ENCODE measurements at regions not wholly inside any gene's neighbourhood (a gene's known extent, or its start where the extent isn't known, plus 50 kb on each side); places are given as distances from the start of the nearest gene placed in this dataset.

DNA sequence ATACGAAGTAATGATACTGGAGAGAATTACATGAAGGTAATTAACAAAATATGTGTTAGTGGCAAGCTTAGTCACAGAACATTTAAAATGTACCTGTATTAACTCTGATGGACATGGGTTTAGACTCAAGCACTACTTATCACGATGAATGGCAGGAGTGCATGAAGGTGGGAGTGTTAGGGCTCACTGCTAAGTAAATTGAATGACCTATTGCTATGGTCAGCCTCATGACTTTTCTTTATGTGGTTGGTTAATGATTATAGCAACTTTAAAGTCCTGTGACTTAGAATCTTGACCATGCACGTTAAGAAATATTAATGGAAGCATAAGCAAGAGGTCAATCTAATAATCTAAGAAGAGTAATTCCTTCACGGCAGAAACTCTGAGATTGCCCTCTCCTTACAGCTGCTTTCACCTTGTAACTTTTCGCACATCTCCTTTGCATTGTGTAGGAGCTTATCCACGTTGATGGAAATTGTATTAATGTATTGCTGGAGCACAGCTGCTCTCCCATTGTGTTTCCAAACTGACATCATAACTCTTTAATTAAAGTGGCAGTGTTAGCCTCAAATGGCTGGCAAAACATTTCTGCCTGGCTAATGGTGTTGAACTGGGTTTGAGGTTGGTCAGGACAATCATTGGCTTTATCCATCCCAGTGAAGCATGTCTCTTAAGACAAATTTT is 114.5 kb downstream of the RXFP2 start:
- Mint-ChIP-seq H3K27ac (no peak overlapping the region), H3K4me1 (peaks cover 0 to 27% of the 10 kb centered on the region in 2 donors), H3K4me3 (no peak overlapping the region), H3K9me3 (no peaks in the 10 kb centered on the region), H3K27me3 (ENCODE audit: low read depth in 2 of 2) (no peaks in the 10 kb centered on the region), H3K36me3 (no peaks in the 10 kb centered on the region)
- no peaks in the 10 kb centered on the region for H3K4me1 ChIP-seq (ENCODE audit: control insufficient read depth, insufficient read depth, low read length)
- ATAC-seq: no peak
- TF ChIP-seq, protein P1, sequence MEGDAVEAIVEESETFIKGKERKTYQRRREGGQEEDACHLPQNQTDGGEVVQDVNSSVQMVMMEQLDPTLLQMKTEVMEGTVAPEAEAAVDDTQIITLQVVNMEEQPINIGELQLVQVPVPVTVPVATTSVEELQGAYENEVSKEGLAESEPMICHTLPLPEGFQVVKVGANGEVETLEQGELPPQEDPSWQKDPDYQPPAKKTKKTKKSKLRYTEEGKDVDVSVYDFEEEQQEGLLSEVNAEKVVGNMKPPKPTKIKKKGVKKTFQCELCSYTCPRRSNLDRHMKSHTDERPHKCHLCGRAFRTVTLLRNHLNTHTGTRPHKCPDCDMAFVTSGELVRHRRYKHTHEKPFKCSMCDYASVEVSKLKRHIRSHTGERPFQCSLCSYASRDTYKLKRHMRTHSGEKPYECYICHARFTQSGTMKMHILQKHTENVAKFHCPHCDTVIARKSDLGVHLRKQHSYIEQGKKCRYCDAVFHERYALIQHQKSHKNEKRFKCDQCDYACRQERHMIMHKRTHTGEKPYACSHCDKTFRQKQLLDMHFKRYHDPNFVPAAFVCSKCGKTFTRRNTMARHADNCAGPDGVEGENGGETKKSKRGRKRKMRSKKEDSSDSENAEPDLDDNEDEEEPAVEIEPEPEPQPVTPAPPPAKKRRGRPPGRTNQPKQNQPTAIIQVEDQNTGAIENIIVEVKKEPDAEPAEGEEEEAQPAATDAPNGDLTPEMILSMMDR (IDR thresholded peaks at IDR 0.05): no peak
- H3K36me3 ChIP-seq (ENCODE audit: control insufficient read depth, insufficient read depth, low read length): no peaks in the 10 kb centered on the region
- H3K9me3 ChIP-seq (ENCODE audit: control insufficient read depth, insufficient read depth, low read length): no peaks in the 10 kb centered on the region
- intact Hi-C loops (cut with micrococcal nuclease): no loop called here
- H3K4me3 ChIP-seq (ENCODE audit: low read length): no peak overlapping the region
- 96% methylated on average over 3 of the region's 6 CpGs for WGBS (ENCODE audit: insufficient coverage)
- H3K27ac ChIP-seq (ENCODE audit: low read length): no peak overlapping the region
- no peaks in the 10 kb centered on the region for H3K27me3 ChIP-seq (ENCODE audit: control insufficient read depth, insufficient read depth, low read length)
- DNase-seq: no peak

DNA sequence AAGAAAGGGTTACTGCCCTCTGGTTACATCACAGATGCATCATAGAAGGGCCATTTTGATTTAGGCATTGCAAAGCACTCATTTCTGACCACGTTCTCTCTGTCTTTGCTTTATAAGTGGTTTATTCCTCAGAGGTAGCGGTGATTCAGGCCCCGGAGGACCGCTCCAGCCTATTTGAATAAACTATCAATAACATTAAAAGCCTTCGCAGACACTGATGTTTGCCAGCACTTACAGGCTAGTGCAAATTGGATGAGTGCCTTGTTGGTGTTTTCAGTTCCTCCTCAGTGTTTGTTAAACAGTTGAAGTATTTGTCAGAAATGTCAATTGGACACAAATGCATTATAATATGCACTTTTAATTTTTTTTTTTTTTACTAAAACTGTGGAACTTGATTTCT is 120.2 kb downstream of the RXFP2 start:
- Histone ChIP-seq H3K36me3 (ENCODE audit: control insufficient read depth, insufficient read depth, low read length) (no peaks in the 10 kb centered on the region), H3K27me3 (ENCODE audit: control insufficient read depth, insufficient read depth, low read length) (no peaks in the 10 kb centered on the region), H3K4me3 (ENCODE audit: low read length) (no peak overlapping the region), H3K4me1 (ENCODE audit: control insufficient read depth, insufficient read depth, low read length) (no peaks in the 10 kb centered on the region), H3K27ac (ENCODE audit: low read length) (no peak overlapping the region), H3K9me3 (ENCODE audit: control insufficient read depth, insufficient read depth, low read length) (no peaks in the 10 kb centered on the region)
- intact Hi-C loops (cut with micrococcal nuclease): no loop called here
- H3K4me1 Mint-ChIP-seq: peaks cover 4 to 11% of the 10 kb centered on the region in 2 donors
- TF ChIP-seq, protein P1 (IDR thresholded peaks at IDR 0.05): no peak
- no peak for ATAC-seq
- H3K27ac Mint-ChIP-seq: no peak overlapping the region
- 54% methylated on average over 2 of the region's 5 CpGs for WGBS (ENCODE audit: insufficient coverage)
- H3K9me3 Mint-ChIP-seq: no peaks in the 10 kb centered on the region
- H3K27me3 Mint-ChIP-seq (ENCODE audit: low read depth in 2 of 2): no peaks in the 10 kb centered on the region
- no peak overlapping the region for H3K4me3 Mint-ChIP-seq
- no peak for DNase-seq
- H3K36me3 Mint-ChIP-seq: no peaks in the 10 kb centered on the region

DNA sequence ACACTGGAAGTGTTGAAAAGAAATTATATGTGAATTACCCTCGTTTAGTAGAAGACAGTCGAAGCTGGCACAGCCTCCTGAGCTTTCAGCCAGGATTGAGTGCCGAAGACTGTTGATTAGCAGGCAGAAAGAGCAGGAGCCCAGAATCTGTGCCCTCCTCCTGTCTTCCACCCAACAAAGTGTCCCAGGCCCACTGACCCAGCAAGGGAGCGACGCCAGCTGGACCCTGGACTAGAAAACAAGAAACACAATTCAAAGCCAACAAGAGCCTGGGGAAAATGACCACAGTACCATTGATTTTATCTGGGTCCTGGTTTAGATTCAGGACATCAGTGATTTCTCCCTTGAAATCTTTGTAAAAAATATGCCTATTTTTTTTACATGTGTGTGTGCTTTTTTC is 120.7 kb downstream of the RXFP2 start:
- Mint-ChIP-seq H3K36me3 (no peaks in the 10 kb centered on the region), H3K4me1 (peaks cover 8 to 15% of the 10 kb centered on the region in 2 donors), H3K27ac (no peak overlapping the region), H3K27me3 (ENCODE audit: low read depth in 2 of 2) (no peaks in the 10 kb centered on the region), H3K4me3 (no peak overlapping the region), H3K9me3 (no peaks in the 10 kb centered on the region)
- Histone ChIP-seq H3K4me1 (ENCODE audit: control insufficient read depth, insufficient read depth, low read length) (no peaks in the 10 kb centered on the region), H3K27ac (ENCODE audit: low read length) (no peak overlapping the region), H3K4me3 (ENCODE audit: low read length) (no peak overlapping the region), H3K27me3 (ENCODE audit: control insufficient read depth, insufficient read depth, low read length) (no peaks in the 10 kb centered on the region), H3K9me3 (ENCODE audit: control insufficient read depth, insufficient read depth, low read length) (no peaks in the 10 kb centered on the region), H3K36me3 (ENCODE audit: control insufficient read depth, insufficient read depth, low read length) (no peaks in the 10 kb centered on the region)
- ATAC-seq (no peak), DNase-seq (no peak)
- intact Hi-C loops (cut with micrococcal nuclease): no loop called here
- 90% methylated on average over 5 of the region's 5 CpGs for WGBS (ENCODE audit: insufficient coverage)
- TF ChIP-seq, protein P1 (IDR thresholded peaks at IDR 0.05): no peak

DNA sequence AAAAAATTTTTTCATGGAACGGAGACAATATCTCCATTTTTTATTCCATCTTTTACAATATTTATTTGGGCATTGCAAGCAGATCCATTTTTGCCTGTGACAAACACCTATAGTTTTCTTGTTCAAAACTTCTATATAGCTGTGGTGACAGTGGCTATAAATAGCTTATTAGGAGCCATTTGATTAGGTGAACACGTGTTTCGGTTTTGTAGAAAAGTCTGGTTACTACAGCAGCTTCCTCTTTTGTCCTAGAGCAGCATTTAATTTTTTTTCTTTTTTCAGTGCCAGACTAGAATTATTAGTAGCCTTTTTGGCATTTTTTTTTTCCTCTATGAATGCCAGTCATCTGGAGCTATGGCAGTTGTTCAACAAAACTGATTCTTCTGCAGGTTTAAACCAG is 123.5 kb downstream of the RXFP2 start:
- H3K36me3 Mint-ChIP-seq: no peaks in the 10 kb centered on the region
- H3K36me3 ChIP-seq (ENCODE audit: control insufficient read depth, insufficient read depth, low read length): no peaks in the 10 kb centered on the region
- no peaks in the 10 kb centered on the region for H3K27me3 Mint-ChIP-seq (ENCODE audit: low read depth in 2 of 2)
- H3K4me3 Mint-ChIP-seq: no peak overlapping the region
- no peaks in the 10 kb centered on the region for H3K27me3 ChIP-seq (ENCODE audit: control insufficient read depth, insufficient read depth, low read length)
- WGBS (ENCODE audit: insufficient coverage): 60% methylated on average over 3 of the region's 3 CpGs
- H3K4me3 ChIP-seq (ENCODE audit: low read length): no peak overlapping the region
- intact Hi-C loops (cut with micrococcal nuclease): no loop called here
- no peaks in the 10 kb centered on the region for H3K9me3 Mint-ChIP-seq
- TF ChIP-seq, protein P1 (IDR thresholded peaks at IDR 0.05): no peak
- H3K4me1 Mint-ChIP-seq: peaks cover 15 to 26% of the 10 kb centered on the region in 2 donors
- no peak overlapping the region for H3K27ac ChIP-seq (ENCODE audit: low read length)
- no peaks in the 10 kb centered on the region for H3K9me3 ChIP-seq (ENCODE audit: control insufficient read depth, insufficient read depth, low read length)
- DNase-seq: no peak
- no peak for ATAC-seq
- H3K4me1 ChIP-seq (ENCODE audit: control insufficient read depth, insufficient read depth, low read length): no peaks in the 10 kb centered on the region
- no peak overlapping the region for H3K27ac Mint-ChIP-seq

All from natural killer cell (primary cell).